ENCODE measurements at regions not wholly inside any gene's neighbourhood (a gene's known extent, or its start where the extent isn't known, plus 50 kb on each side); places are given as distances from the start of the nearest gene placed in this dataset.

DNA sequence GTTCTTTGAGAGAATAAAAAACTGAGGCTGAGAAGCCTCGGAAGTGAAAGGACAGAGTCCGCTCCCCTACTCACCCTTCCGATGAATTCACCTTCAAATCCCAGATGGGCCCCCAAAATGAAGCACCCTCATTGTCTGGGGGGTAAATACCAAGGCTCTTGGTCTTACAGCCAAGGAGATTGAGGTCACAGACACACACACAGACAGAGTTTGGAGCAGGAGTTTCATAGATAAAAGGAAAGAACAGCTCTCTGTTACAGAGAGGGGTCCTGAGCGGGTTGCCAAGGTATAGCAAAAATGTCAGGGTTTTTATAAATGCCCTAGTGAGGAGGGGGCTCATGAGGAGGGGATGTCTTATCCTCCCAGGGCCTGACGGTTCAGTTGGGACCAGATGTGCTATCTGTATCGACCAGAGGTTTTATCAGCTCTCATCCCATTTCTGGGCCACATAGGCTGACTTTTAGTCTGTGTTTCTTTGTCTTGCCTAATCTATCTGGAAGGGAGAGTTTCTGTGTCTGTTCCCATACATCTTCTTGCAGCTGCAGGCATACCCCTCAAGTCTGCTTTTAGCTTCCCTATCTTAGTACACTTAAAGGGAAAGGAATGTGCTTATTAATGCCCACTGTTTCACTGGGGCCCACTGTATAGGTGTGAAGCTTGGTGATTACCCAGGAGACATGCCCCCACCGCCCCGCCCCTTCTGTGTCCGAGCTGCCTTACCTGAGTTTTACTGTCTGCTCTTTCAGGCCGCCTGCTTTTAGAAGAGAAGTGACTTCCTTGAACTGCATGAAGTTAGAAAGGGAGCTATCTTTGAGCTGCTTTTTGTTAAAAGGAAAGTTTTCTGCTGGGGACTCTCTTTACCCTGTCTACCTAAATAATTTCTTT lies 66.8 kb upstream of the ATP11B start:
- H3K4me1 ChIP-seq (ENCODE audit: control insufficient read depth, insufficient read depth, low read length) = peaks cover 22% of the 10 kb centered on the region
- no peaks in the 10 kb centered on the region for H3K36me3 ChIP-seq (ENCODE audit: control insufficient read depth, insufficient read depth, low read length)
- H3K4me3 ChIP-seq (ENCODE audit: low read length) = no peak overlapping the region
- no peaks in the 10 kb centered on the region for H3K27me3 ChIP-seq (ENCODE audit: control insufficient read depth, insufficient read depth, low read length)
- DNase-seq = peak in 1 of 2 donors; percentile 67
- WGBS (ENCODE audit: insufficient coverage, low lambda C conversion rate) = no CpG with 5 or more reads among the region's 10 CpGs
- H3K9me3 ChIP-seq (ENCODE audit: control insufficient read depth, low read depth, low read length) = no peaks in the 10 kb centered on the region
- H3K27ac ChIP-seq (ENCODE audit: low read length) = no peak overlapping the region

DNA sequence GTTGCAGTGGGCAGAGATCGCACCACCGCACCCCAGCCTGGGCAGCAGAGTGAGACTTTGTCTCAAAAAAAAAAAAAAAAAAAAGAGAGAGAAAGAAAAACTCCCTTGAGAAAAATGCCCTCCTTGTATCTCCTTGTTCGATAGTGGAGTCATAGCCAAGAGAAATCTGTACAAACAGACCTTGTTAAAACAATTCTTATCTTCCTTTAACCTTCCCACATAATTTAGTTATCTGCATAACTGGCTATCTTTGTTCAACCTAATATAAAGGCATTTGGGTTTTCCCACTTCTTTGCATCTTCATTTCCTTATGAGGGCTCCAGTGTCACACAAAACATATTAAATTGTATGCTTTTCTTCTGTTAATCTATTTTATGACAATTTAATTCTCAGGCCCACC lies 65.1 kb upstream of the ATP11B start:
- no peaks in the 10 kb centered on the region for H3K27me3 ChIP-seq (ENCODE audit: control insufficient read depth, insufficient read depth, low read length)
- peaks cover 22% of the 10 kb centered on the region for H3K4me1 ChIP-seq (ENCODE audit: control insufficient read depth, insufficient read depth, low read length)
- no peaks in the 10 kb centered on the region for H3K9me3 ChIP-seq (ENCODE audit: control insufficient read depth, low read depth, low read length)
- no peaks in the 10 kb centered on the region for H3K36me3 ChIP-seq (ENCODE audit: control insufficient read depth, insufficient read depth, low read length)
- no peak overlapping the region for H3K4me3 ChIP-seq (ENCODE audit: low read length)
- WGBS (ENCODE audit: insufficient coverage, low lambda C conversion rate) = no CpG with 5 or more reads among the region's 3 CpGs
- no peak overlapping the region for H3K27ac ChIP-seq (ENCODE audit: low read length)
- no peak for DNase-seq

DNA sequence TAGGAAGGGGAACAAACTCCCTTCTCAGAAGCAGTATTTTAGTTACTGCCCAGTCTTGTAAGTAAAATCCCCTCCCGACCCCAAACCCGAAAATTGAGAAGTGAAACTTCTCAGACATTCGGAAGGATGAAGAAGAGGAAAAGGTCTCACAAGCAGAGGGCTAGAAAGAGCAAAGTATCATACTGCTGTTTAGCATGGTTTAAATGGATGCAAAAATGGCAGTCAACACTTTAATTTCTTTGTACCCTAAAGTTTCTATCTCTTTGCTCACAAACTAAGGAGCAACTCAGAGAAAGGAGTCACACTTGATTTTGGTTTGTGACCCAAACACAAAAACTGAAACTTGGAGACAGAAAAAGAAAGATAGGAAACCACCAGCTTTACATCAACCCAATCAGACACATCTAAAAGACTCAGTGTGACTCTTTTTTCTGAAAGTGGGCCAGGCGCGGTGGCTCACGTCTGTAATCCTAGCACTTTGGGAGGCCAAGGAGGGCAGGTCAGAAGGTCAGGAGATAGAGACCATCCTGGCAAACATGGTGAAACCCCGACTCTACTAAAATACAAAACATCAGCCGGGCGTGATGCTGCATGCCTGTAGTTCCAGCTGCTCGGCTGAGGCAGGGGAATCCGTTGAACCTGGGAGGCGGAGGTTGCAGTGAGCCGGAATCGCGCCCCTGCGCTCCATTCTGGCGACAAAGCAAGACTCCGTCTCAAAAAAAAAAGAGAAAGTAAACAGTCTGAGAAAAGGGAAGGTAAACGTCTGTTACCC lies 63.2 kb upstream of the ATP11B start:
- peak overlapping the region; percentile 27 for H3K4me3 ChIP-seq (ENCODE audit: low read length)
- no peaks in the 10 kb centered on the region for H3K36me3 ChIP-seq (ENCODE audit: control insufficient read depth, insufficient read depth, low read length)
- 86% methylated on average over 2 of the region's 19 CpGs for WGBS (ENCODE audit: insufficient coverage, low lambda C conversion rate)
- H3K27ac ChIP-seq (ENCODE audit: low read length) = no peak overlapping the region
- no peaks in the 10 kb centered on the region for H3K9me3 ChIP-seq (ENCODE audit: control insufficient read depth, low read depth, low read length)
- peaks cover 18% of the 10 kb centered on the region for H3K4me1 ChIP-seq (ENCODE audit: control insufficient read depth, insufficient read depth, low read length)
- H3K27me3 ChIP-seq (ENCODE audit: control insufficient read depth, insufficient read depth, low read length) = no peaks in the 10 kb centered on the region
- DNase-seq = peak in 1 of 2 donors; percentile 43

DNA sequence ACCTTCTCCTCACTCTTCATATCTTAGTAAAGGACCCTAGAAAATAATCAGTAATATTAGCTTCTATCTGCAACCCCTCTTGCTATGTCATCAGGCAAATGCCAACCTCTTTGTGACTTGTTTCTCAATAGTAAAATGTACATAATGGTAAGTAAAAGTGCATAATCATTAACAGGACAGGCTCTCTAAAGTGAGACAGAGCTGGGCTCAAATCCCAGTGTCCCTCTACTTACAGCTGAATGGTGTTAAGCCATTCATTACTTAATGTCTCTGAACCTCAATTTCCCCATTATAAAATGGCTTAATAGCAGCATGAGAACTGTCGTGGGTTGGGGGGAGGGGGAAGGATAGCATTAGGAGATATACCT lies 62.6 kb upstream of the ATP11B start:
- no peak for DNase-seq
- H3K27ac ChIP-seq (ENCODE audit: low read length) = no peak overlapping the region
- WGBS (ENCODE audit: insufficient coverage, low lambda C conversion rate) = no CpG with 5 or more reads among the region's 1 CpG
- H3K9me3 ChIP-seq (ENCODE audit: control insufficient read depth, low read depth, low read length) = no peaks in the 10 kb centered on the region
- no peaks in the 10 kb centered on the region for H3K36me3 ChIP-seq (ENCODE audit: control insufficient read depth, insufficient read depth, low read length)
- H3K4me1 ChIP-seq (ENCODE audit: control insufficient read depth, insufficient read depth, low read length) = peaks cover 15% of the 10 kb centered on the region
- peak overlapping the region; percentile 27 for H3K4me3 ChIP-seq (ENCODE audit: low read length)
- H3K27me3 ChIP-seq (ENCODE audit: control insufficient read depth, insufficient read depth, low read length) = no peaks in the 10 kb centered on the region

DNA sequence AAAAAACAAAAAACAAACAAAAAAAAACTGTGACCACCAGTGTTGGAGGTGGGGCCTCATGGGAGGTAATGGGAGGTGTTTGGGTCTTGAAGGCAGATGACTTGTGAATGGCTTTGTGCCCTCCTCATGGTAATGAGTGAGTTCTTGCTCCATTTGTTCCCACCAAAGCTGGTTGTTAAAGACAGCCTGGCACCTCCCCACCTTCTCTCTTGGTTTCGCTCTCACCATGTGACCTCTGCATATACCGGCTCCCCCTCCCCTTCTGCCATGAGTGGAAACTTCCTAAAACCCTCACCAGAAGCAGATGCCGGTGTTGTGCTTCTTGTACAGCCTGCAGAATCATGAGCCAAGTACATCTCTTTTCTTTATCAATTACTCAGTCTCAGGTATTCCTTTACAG lies 61.5 kb upstream of the ATP11B start:
- WGBS (ENCODE audit: insufficient coverage, low lambda C conversion rate) = no CpG with 5 or more reads among the region's 3 CpGs
- Histone ChIP-seq H3K27ac (ENCODE audit: low read length) (no peak overlapping the region), H3K27me3 (ENCODE audit: control insufficient read depth, insufficient read depth, low read length) (no peaks in the 10 kb centered on the region), H3K36me3 (ENCODE audit: control insufficient read depth, insufficient read depth, low read length) (no peaks in the 10 kb centered on the region), H3K9me3 (ENCODE audit: control insufficient read depth, low read depth, low read length) (no peaks in the 10 kb centered on the region), H3K4me3 (ENCODE audit: low read length) (no peak overlapping the region), H3K4me1 (ENCODE audit: control insufficient read depth, insufficient read depth, low read length) (peaks cover 4% of the 10 kb centered on the region)
- DNase-seq = no peak

DNA sequence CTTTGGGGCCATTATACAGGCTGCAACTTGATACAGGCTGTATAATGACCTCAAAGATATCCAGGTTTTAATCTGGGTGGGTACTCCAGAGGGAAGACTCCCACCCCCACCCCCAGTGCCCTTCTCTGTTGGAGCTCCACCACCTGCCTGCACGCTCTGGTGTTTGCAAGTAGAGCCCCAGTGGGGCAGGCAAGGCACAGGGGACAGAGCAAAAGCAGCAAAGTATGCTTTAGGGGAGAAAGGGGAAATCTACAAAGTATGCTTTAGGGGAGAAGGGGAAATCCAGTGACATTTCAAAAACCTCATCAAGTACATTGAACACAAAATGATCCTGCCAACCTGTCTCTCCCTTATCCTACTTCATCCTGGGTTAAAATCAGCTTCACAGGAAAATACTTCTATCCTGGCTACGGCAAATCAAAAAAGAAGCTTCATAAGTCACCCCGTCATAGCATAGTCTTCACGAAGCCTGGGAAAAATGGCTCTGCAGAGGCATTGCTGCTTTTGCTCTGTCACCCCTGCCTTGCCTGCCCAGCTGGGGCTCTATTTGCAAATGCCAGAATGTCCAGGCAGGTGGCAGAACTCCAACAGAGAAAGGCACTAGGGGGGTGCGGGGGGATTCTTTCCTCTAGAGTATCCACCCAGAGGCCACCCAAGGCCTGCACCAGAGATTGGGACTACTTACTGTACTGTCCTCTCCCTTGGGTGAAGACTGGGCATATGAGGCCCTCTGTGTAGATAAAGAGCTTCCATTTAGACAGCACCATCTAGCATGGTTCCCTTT lies 60.9 kb upstream of the ATP11B start:
- Histone ChIP-seq H3K4me3 (ENCODE audit: low read length) (no peak overlapping the region), H3K27me3 (ENCODE audit: control insufficient read depth, insufficient read depth, low read length) (no peaks in the 10 kb centered on the region), H3K36me3 (ENCODE audit: control insufficient read depth, insufficient read depth, low read length) (no peaks in the 10 kb centered on the region), H3K27ac (ENCODE audit: low read length) (no peak overlapping the region), H3K9me3 (ENCODE audit: control insufficient read depth, low read depth, low read length) (no peaks in the 10 kb centered on the region), H3K4me1 (ENCODE audit: control insufficient read depth, insufficient read depth, low read length) (no peaks in the 10 kb centered on the region)
- 100% methylated on average over 1 of the region's 5 CpGs for WGBS (ENCODE audit: insufficient coverage, low lambda C conversion rate)
- no peak for DNase-seq

DNA sequence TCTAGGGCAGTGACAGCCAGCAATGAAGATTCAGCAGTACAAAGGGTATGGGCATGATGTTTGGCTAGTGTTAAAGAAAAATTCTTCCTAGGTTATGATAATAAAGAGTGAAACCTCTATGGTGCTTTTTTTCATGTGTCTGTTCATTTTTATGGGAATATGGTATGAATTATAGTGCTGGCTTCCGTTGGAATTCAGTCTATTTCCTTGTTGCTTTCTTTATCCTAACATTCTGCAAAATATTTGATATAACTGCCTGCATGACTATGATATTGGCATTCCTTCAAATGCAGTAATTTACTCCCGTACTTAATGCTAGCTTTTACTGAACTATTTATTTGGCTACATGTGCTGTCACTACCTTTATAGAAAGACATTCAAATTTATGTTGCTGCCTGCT lies 57.6 kb upstream of the ATP11B start:
- H3K4me3 ChIP-seq (ENCODE audit: low read length) = no peak overlapping the region
- no peak overlapping the region for H3K27ac ChIP-seq (ENCODE audit: low read length)
- H3K4me1 ChIP-seq (ENCODE audit: control insufficient read depth, insufficient read depth, low read length) = peaks cover 3% of the 10 kb centered on the region
- WGBS (ENCODE audit: insufficient coverage, low lambda C conversion rate) = 92% methylated on average over 2 of the region's 2 CpGs
- H3K36me3 ChIP-seq (ENCODE audit: control insufficient read depth, insufficient read depth, low read length) = no peaks in the 10 kb centered on the region
- no peak for DNase-seq
- no peaks in the 10 kb centered on the region for H3K9me3 ChIP-seq (ENCODE audit: control insufficient read depth, low read depth, low read length)
- no peaks in the 10 kb centered on the region for H3K27me3 ChIP-seq (ENCODE audit: control insufficient read depth, insufficient read depth, low read length)

DNA sequence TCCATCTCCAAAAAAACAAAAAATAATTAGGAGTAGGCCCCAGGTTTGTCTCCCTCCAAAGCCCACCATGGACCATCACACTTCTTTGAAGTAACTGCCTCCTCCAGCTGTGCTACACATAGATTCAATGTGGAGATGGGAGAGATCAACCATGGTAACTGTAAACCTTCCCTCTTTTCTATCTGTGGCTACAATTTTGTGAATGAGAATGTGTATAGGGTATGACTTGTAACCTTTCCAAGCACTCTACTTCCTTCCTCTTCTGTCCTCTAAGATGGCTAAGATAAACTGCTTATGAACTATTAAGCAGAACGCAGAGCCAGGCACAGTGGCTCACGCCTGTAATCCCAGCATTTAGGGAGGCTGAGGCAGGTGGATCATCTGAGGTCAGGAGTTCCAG lies 55.5 kb upstream of the ATP11B start:
- Histone ChIP-seq H3K4me1 (ENCODE audit: control insufficient read depth, insufficient read depth, low read length) (peaks cover 3% of the 10 kb centered on the region), H3K4me3 (ENCODE audit: low read length) (no peak overlapping the region), H3K36me3 (ENCODE audit: control insufficient read depth, insufficient read depth, low read length) (no peaks in the 10 kb centered on the region), H3K9me3 (ENCODE audit: control insufficient read depth, low read depth, low read length) (no peaks in the 10 kb centered on the region), H3K27ac (ENCODE audit: low read length) (no peak overlapping the region), H3K27me3 (ENCODE audit: control insufficient read depth, insufficient read depth, low read length) (no peaks in the 10 kb centered on the region)
- DNase-seq = no peak
- WGBS (ENCODE audit: insufficient coverage, low lambda C conversion rate) = no CpG with 5 or more reads among the region's 2 CpGs

DNA sequence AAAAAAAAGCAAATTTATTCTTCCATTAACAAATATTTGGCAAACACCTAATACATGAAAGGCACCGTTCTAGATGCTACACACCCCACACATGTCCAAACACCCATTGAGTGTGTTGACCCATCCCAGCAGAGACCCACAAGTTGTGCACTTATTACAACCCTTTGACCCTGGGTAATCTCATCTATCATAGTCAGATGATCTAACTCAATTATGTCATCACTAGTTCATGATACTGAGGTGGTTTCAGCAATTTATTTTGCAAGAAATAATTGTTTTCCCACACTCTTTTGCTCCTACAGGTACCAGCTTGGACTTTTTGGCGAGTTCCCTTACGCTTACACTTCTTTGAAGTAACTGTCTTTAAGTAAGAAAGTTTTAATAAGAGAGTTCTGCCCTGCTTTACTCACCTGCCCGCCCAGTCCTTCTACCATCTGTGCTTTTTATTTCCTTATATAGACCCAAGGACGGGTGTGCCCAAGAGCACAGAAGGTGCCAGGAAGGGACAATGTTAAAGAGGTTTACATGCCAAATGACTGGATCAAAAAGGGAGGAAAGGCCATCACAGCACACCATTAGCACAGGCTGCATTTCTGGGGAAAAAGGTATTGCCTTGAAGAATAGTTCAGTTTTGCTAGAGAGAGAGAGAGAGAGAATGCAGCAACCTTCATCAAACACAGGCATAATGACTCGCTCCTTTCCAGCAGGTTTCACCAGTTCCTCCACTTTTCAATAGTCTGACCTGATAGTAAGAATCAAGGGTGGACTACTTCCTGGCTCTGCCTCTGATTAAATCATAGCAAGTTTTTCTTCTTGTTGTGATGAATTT lies 54.5 kb upstream of the ATP11B start:
- no CpG with 5 or more reads among the region's 6 CpGs for WGBS (ENCODE audit: insufficient coverage, low lambda C conversion rate)
- Histone ChIP-seq H3K9me3 (ENCODE audit: control insufficient read depth, low read depth, low read length) (no peaks in the 10 kb centered on the region), H3K27ac (ENCODE audit: low read length) (no peak overlapping the region), H3K4me3 (ENCODE audit: low read length) (no peak overlapping the region), H3K27me3 (ENCODE audit: control insufficient read depth, insufficient read depth, low read length) (no peaks in the 10 kb centered on the region), H3K36me3 (ENCODE audit: control insufficient read depth, insufficient read depth, low read length) (no peaks in the 10 kb centered on the region), H3K4me1 (ENCODE audit: control insufficient read depth, insufficient read depth, low read length) (peaks cover 3% of the 10 kb centered on the region)
- peak in 1 of 2 donors; percentile 58 for DNase-seq
